Karpas-422 (cell line): ENCODE measurements at regions not wholly inside any gene's neighbourhood (a gene's known extent, or its start where the extent isn't known, plus 50 kb on each side); places are given as distances from the start of the nearest gene placed in this dataset.

ENCODE experiments used
- DNase-seq: peaks from one replicate; pipeline ENCODE4 v3.0.0-alpha.2; 2015
- H2AFZ ChIP-seq: fragments of 200-600 bp; sonication (generic); 2 replicates; pipeline ENCODE4 v1.6.1; 2014; ENCODE audit warnings: antibody characterized with exemption, low read length, mixed read lengths
- H3K27ac ChIP-seq: fragments of 200-600 bp; sonication (generic); 2 replicates; pipeline ENCODE4 v1.5.1; 2014; ENCODE audit warnings: mild to moderate bottlenecking, low read length, moderate library complexity
- H3K27me3 ChIP-seq: fragments of 200-600 bp; sonication (generic); 2 replicates; pipeline ENCODE4 v1.6.1; 2014; ENCODE audit warnings: low read length, mixed read lengths
- H3K36me3 ChIP-seq: fragments of 200-600 bp; sonication (generic); 2 replicates; pipeline ENCODE4 v1.6.1; 2014; ENCODE audit warnings: low read length, mixed read lengths; ENCODE audit not compliant: insufficient read depth
- H3K4me1 ChIP-seq: fragments of 200-600 bp; sonication (generic); 2 replicates; pipeline ENCODE4 v1.6.1; 2014; ENCODE audit warnings: mild to moderate bottlenecking, low read length, mixed read lengths
- H3K4me2 ChIP-seq: fragments of 200-600 bp; sonication (generic); 2 replicates; pipeline ENCODE4 v1.6.1; 2014; ENCODE audit warnings: low read length, low read depth, mild to moderate bottlenecking; ENCODE audit not compliant: poor library complexity, severe bottlenecking
- H3K4me3 ChIP-seq: fragments of 200-600 bp; sonication (generic); 2 replicates; pipeline ENCODE4 v1.5.1; 2014; ENCODE audit warnings: mild to moderate bottlenecking, antibody characterized with exemption, low read length, mixed read lengths
- H3K79me2 ChIP-seq: fragments of 200-600 bp; sonication (generic); 2 replicates; pipeline ENCODE4 v1.6.1; 2014; ENCODE audit warnings: mild to moderate bottlenecking, low read length, mixed read lengths
- H3K9ac ChIP-seq: fragments of 200-600 bp; sonication (generic); 2 replicates; pipeline ENCODE4 v1.6.0; 2014; ENCODE audit warnings: low read length
- H3K9me2 ChIP-seq: fragments of 200-600 bp; sonication (generic), shearing (Covaris generic); replicated peaks from 2 replicates; pipeline ENCODE4 v1.6.0; 2014; ENCODE audit warnings: mild to moderate bottlenecking, low read length, moderate library complexity; ENCODE audit not compliant: insufficient read depth
- H3K9me3 ChIP-seq: fragments of 300-700, 200-600 bp; sonication (generic); 2 replicates; pipeline ENCODE4 v1.6.1; 2014; ENCODE audit warnings: low read length, mixed read lengths
- H4K20me1 ChIP-seq: fragments of 200-600 bp; sonication (generic); 2 replicates; pipeline ENCODE4 v1.6.1; 2014; ENCODE audit warnings: mild to moderate bottlenecking, antibody characterized with exemption, low read length, low read depth; ENCODE audit not compliant: insufficient read depth

GRCh38 chr4:128488055-128488705 is 200.6 kb upstream of the PGRMC2 start:
- no peaks in the 10 kb centered on the region for H3K27me3 ChIP-seq
- no peaks in the 10 kb centered on the region for H3K9me2 ChIP-seq
- H4K20me1 ChIP-seq, result no peaks in the 10 kb centered on the region
- peak; percentile 77 for DNase-seq
- H3K9me3 ChIP-seq, result peaks cover 5% of the 10 kb centered on the region; the same call in 1 of the 2 replicates
- H3K4me2 ChIP-seq, result peak overlapping the region; percentile 43
- no peaks in the 10 kb centered on the region for H3K79me2 ChIP-seq
- no peak overlapping the region for H3K9ac ChIP-seq
- H3K4me3 ChIP-seq, result no peak overlapping the region
- H3K27ac ChIP-seq, result peak overlapping the region; percentile 62
- H2AFZ ChIP-seq, result peak overlapping the region; percentile 15; the same call in 1 of the 2 replicates
- peaks cover 21% of the 10 kb centered on the region for H3K36me3 ChIP-seq
- peaks cover 57% of the 10 kb centered on the region for H3K4me1 ChIP-seq

GRCh38 chr4:128484896-128485295 is 197.3 kb upstream of the PGRMC2 start:
- Histone ChIP-seq H2AFZ (no peak overlapping the region), H3K9me2 (no peaks in the 10 kb centered on the region), H3K4me2 (no peak overlapping the region), H3K4me3 (no peak overlapping the region), H3K36me3 (peaks cover 21% of the 10 kb centered on the region), H3K4me1 (peaks cover 56% of the 10 kb centered on the region), H3K9ac (no peak overlapping the region), H3K27ac (no peak overlapping the region), H3K79me2 (no peaks in the 10 kb centered on the region), H4K20me1 (no peaks in the 10 kb centered on the region), H3K27me3 (no peaks in the 10 kb centered on the region), H3K9me3 (peaks cover under 1% of the 10 kb centered on the region; the same call in 1 of the 2 replicates)
- DNase-seq, result no peak

- H3K27ac ChIP-seq, result no peak overlapping the region
- no peaks in the 10 kb centered on the region for H3K79me2 ChIP-seq
- no peak overlapping the region for H3K9ac ChIP-seq
- no peak overlapping the region for H2AFZ ChIP-seq
- no peaks in the 10 kb centered on the region for H3K9me3 ChIP-seq
- no peaks in the 10 kb centered on the region for H4K20me1 ChIP-seq
- peaks cover 20% of the 10 kb centered on the region for H3K36me3 ChIP-seq
- no peaks in the 10 kb centered on the region for H3K27me3 ChIP-seq
- peak; percentile 48 for DNase-seq
- H3K4me1 ChIP-seq, result peaks cover 46% of the 10 kb centered on the region
- no peak overlapping the region for H3K4me3 ChIP-seq
- no peaks in the 10 kb centered on the region for H3K9me2 ChIP-seq
- no peak overlapping the region for H3K4me2 ChIP-seq
Observed at GRCh38 chr4:128483816-128484215, 196.2 kb upstream of the PGRMC2 start.

GRCh38 chr4:128483041-128483440 is 195.4 kb upstream of the PGRMC2 start:
- peak overlapping the region; percentile 85 for H3K27ac ChIP-seq
- H3K4me2 ChIP-seq, result no peak overlapping the region
- H2AFZ ChIP-seq, result no peak overlapping the region
- H3K9ac ChIP-seq, result no peak overlapping the region
- H3K79me2 ChIP-seq, result no peaks in the 10 kb centered on the region
- no peaks in the 10 kb centered on the region for H4K20me1 ChIP-seq
- no peaks in the 10 kb centered on the region for H3K9me2 ChIP-seq
- H3K9me3 ChIP-seq, result no peaks in the 10 kb centered on the region
- H3K36me3 ChIP-seq, result peaks cover 20% of the 10 kb centered on the region
- H3K27me3 ChIP-seq, result no peaks in the 10 kb centered on the region
- DNase-seq, result no peak
- peaks cover 41% of the 10 kb centered on the region for H3K4me1 ChIP-seq
- H3K4me3 ChIP-seq, result no peak overlapping the region

- Histone ChIP-seq H2AFZ (no peak overlapping the region), H3K36me3 (peaks cover 20% of the 10 kb centered on the region), H3K4me2 (peak overlapping the region; percentile 40), H3K9me3 (no peaks in the 10 kb centered on the region), H3K4me1 (peaks cover 45% of the 10 kb centered on the region), H4K20me1 (no peaks in the 10 kb centered on the region), H3K79me2 (no peaks in the 10 kb centered on the region), H3K27me3 (no peaks in the 10 kb centered on the region), H3K9me2 (no peaks in the 10 kb centered on the region), H3K4me3 (no peak overlapping the region), H3K9ac (peak overlapping the region; percentile 17), H3K27ac (peak overlapping the region; percentile 85)
- DNase-seq, result peak; percentile 68
Observed at GRCh38 chr4:128481752-128482480, 194.3 kb upstream of the PGRMC2 start.

GRCh38 chr4:128480945-128481344 is 193.3 kb upstream of the PGRMC2 start:
- Histone ChIP-seq H3K4me1 (peaks cover 51% of the 10 kb centered on the region), H3K36me3 (peaks cover 20% of the 10 kb centered on the region), H3K4me3 (no peak overlapping the region)

GRCh38 chr4:128477540-128477939 is 189.9 kb upstream of the PGRMC2 start:
- H3K4me2 ChIP-seq, result peak overlapping the region; percentile 20
- no peaks in the 10 kb centered on the region for H3K27me3 ChIP-seq
- H3K36me3 ChIP-seq, result peaks cover 13% of the 10 kb centered on the region; the same call in 1 of the 2 replicates
- H3K79me2 ChIP-seq, result no peaks in the 10 kb centered on the region
- peaks cover 62% of the 10 kb centered on the region for H3K4me1 ChIP-seq
- peak; percentile 82 for DNase-seq
- no peak overlapping the region for H2AFZ ChIP-seq
- H3K4me3 ChIP-seq, result no peak overlapping the region
- H4K20me1 ChIP-seq, result no peaks in the 10 kb centered on the region
- no peaks in the 10 kb centered on the region for H3K9me3 ChIP-seq
- H3K9ac ChIP-seq, result no peak overlapping the region
- peak overlapping the region; percentile 86 for H3K27ac ChIP-seq
- H3K9me2 ChIP-seq, result no peaks in the 10 kb centered on the region

More at GRCh38 chr4:128480945-128481344, 193.3 kb upstream of the PGRMC2 start:
- Histone ChIP-seq H3K9me2 (no peaks in the 10 kb centered on the region), H3K79me2 (no peaks in the 10 kb centered on the region), H3K4me2 (no peak overlapping the region), H3K9ac (no peak overlapping the region), H4K20me1 (no peaks in the 10 kb centered on the region), H2AFZ (no peak overlapping the region), H3K27ac (peak overlapping the region; percentile 85; the same call in 1 of the 2 replicates), H3K27me3 (no peaks in the 10 kb centered on the region), H3K9me3 (no peaks in the 10 kb centered on the region)
- no peak for DNase-seq

GRCh38 chr4:128475597-128475996 is 188.0 kb upstream of the PGRMC2 start:
- Histone ChIP-seq H3K4me3 (no peak overlapping the region), H3K27me3 (no peaks in the 10 kb centered on the region), H2AFZ (no peak overlapping the region), H3K79me2 (no peaks in the 10 kb centered on the region), H4K20me1 (no peaks in the 10 kb centered on the region), H3K36me3 (peaks cover 20% of the 10 kb centered on the region), H3K4me1 (peaks cover 60% of the 10 kb centered on the region), H3K9me2 (no peaks in the 10 kb centered on the region), H3K9me3 (no peaks in the 10 kb centered on the region), H3K27ac (peak overlapping the region; percentile 34; the same call in 1 of the 2 replicates), H3K4me2 (no peak overlapping the region), H3K9ac (no peak overlapping the region)
- DNase-seq, result no peak
